Left ventricle myocardium inferior (tissue), 1 donor: ENCODE measurements at regions not wholly inside any gene's neighbourhood (a gene's known extent, or its start where the extent isn't known, plus 50 kb on each side); places are given as distances from the start of the nearest gene placed in this dataset.

Source experiments
- DNase-seq: peaks from one replicate; pipeline ENCODE4 v3.0.0-alpha.2; 2020
- H3K27ac ChIP-seq: fragments of 200-600 bp; replicated peaks from 2 replicates; pipeline ENCODE4 v1.8.0; 2021
- H3K27me3 ChIP-seq: fragments of 200-600 bp; 2 replicates; pipeline ENCODE4 v1.8.0; 2021; ENCODE audit warnings: low read depth
- H3K36me3 ChIP-seq: fragments of 200-600 bp; 2 replicates; pipeline ENCODE4 v1.8.0; 2021
- H3K4me1 ChIP-seq: fragments of 200-600 bp; 2 replicates; pipeline ENCODE4 v1.8.0; 2021
- H3K4me3 ChIP-seq: fragments of 200-600 bp; 2 replicates; pipeline ENCODE4 v1.8.0; 2021; ENCODE audit warnings: mild to moderate bottlenecking, moderate library complexity
- H3K9me3 ChIP-seq: fragments of 200-600 bp; replicated peaks from 2 replicates; pipeline ENCODE4 v1.8.0; 2021
- CTCF ChIP-seq: fragments of 200-600 bp; IDR thresholded peaks from 2 replicates; pipeline ENCODE4 v1.8.0; 2021; ENCODE audit warnings: antibody characterized with exemption, mild to moderate bottlenecking, borderline replicate concordance
- intact Hi-C: fragments of 100-400 bp; cut with micrococcal nuclease; formaldehyde crosslinking; loops from one replicate; pipeline ENCODE4 v1.11.0; 2022
- donor health status: DM: no; HTN: yes; CAD: no; lungs with severe emphysema.

GRCh38 chr16:66197668-66198278, 168.7 kb upstream of the CDH5 start:
- Histone ChIP-seq H3K4me3 (no peak overlapping the region), H3K4me1 (no peaks in the 10 kb centered on the region), H3K27ac (no peak overlapping the region), H3K27me3 (no peaks in the 10 kb centered on the region), H3K9me3 (no peaks in the 10 kb centered on the region), H3K36me3 (no peaks in the 10 kb centered on the region)
- no peak for DNase-seq
- intact Hi-C loops, result no loop called here
- TF ChIP-seq CTCF, result no peak

GRCh38 chr16:66196770-66197169, 169.7 kb upstream of the CDH5 start:
- intact Hi-C loops, result no loop called here
- no peak for TF ChIP-seq CTCF
- Histone ChIP-seq H3K36me3 (no peaks in the 10 kb centered on the region), H3K9me3 (no peaks in the 10 kb centered on the region), H3K27me3 (no peaks in the 10 kb centered on the region), H3K4me3 (no peak overlapping the region), H3K4me1 (no peaks in the 10 kb centered on the region), H3K27ac (no peak overlapping the region)
- no peak for DNase-seq

- no peak for DNase-seq
- intact Hi-C loops, result no loop called here
Measured at GRCh38 chr16:66194866-66195265, 171.6 kb upstream of the CDH5 start.

GRCh38 chr16:66193543-66194229, 172.8 kb upstream of the CDH5 start:
- no peak for TF ChIP-seq CTCF

More at GRCh38 chr16:66194866-66195265, 171.6 kb upstream of the CDH5 start:
- Histone ChIP-seq H3K9me3 (no peaks in the 10 kb centered on the region), H3K27ac (no peak overlapping the region), H3K36me3 (no peaks in the 10 kb centered on the region), H3K4me1 (no peaks in the 10 kb centered on the region), H3K4me3 (no peak overlapping the region), H3K27me3 (no peaks in the 10 kb centered on the region)
- TF ChIP-seq CTCF, result no peak

GRCh38 chr16:66190411-66190810, 176.1 kb upstream of the CDH5 start:
- peaks cover 2% of the 10 kb centered on the region for H3K9me3 ChIP-seq
- H3K4me3 ChIP-seq, result no peak overlapping the region
- no peak for DNase-seq
- H3K27me3 ChIP-seq, result no peaks in the 10 kb centered on the region
- no peaks in the 10 kb centered on the region for H3K4me1 ChIP-seq
- no peak for TF ChIP-seq CTCF
- intact Hi-C loops, result no loop called here
- H3K27ac ChIP-seq, result no peak overlapping the region
- no peaks in the 10 kb centered on the region for H3K36me3 ChIP-seq

More at GRCh38 chr16:66193543-66194229, 172.8 kb upstream of the CDH5 start:
- Histone ChIP-seq H3K9me3 (no peaks in the 10 kb centered on the region), H3K4me1 (no peaks in the 10 kb centered on the region), H3K27me3 (no peaks in the 10 kb centered on the region), H3K4me3 (no peak overlapping the region), H3K27ac (no peak overlapping the region), H3K36me3 (no peaks in the 10 kb centered on the region)
- intact Hi-C loops, result no loop called here
- no peak for DNase-seq
